Fibroblast of lung (primary cell): ENCODE measurements at regions not wholly inside any gene's neighbourhood (a gene's known extent, or its start where the extent isn't known, plus 50 kb on each side); places are given as distances from the start of the nearest gene placed in this dataset.

ENCODE experiments used
- DNase-seq, 2 donors: peaks; one replicate each; pipeline versions ENCODE4 v3.0.0 to v3.0.0-alpha.2; 2010; ENCODE audit warnings: low read depth in 2 of 2
- H2AFZ ChIP-seq: 2 replicates; pipeline ENCODE4 v1.5.1; 2012; ENCODE audit warnings: low read length, control low read depth, inconsistent platforms
- H3K27ac ChIP-seq: 2 replicates; pipeline ENCODE4 v1.5.1; 2011; ENCODE audit warnings: low read length, control low read depth; ENCODE audit not compliant: insufficient read depth
- H3K27me3 ChIP-seq: 2 replicates; pipeline ENCODE4 v1.5.1; 2011; ENCODE audit warnings: mild to moderate bottlenecking, low read length; ENCODE audit not compliant: control insufficient read depth, insufficient read depth
- H3K36me3 ChIP-seq: 2 replicates; pipeline ENCODE4 v1.5.1; 2011; ENCODE audit warnings: low read length; ENCODE audit not compliant: control insufficient read depth, insufficient read depth
- H3K4me1 ChIP-seq: 2 replicates; pipeline ENCODE4 v1.5.1; 2011; ENCODE audit warnings: low read length; ENCODE audit not compliant: control insufficient read depth, insufficient read depth; ENCODE audit errors: extremely low read depth
- H3K4me2 ChIP-seq: 2 replicates; pipeline ENCODE4 v1.5.1; 2011; ENCODE audit warnings: low read length, control low read depth; ENCODE audit not compliant: insufficient read depth; ENCODE audit errors: extremely low read depth
- H3K4me3 ChIP-seq, 4 experiments: fragments of 200-600 bp in 1 of 4; sonication (generic) in 1 of 4; replicated peaks in 1 of 4; 2 replicates each; pipeline ENCODE4 v1.5.1; 2011 to 2016; ENCODE audit warnings: low read length in 4 of 4, low read depth in 3 of 4, mild to moderate bottlenecking in 3 of 4, control low read depth in 2 of 4, inconsistent platforms in 1 of 4, mixed read lengths in 1 of 4; ENCODE audit not compliant: insufficient read depth in 1 of 4; ENCODE audit errors: control extremely low read depth in 1 of 4
- H3K79me2 ChIP-seq: 2 replicates; pipeline ENCODE4 v1.5.1; 2012; ENCODE audit warnings: mild to moderate bottlenecking, low read length, inconsistent platforms; ENCODE audit not compliant: control insufficient read depth, insufficient read depth
- H3K9ac ChIP-seq: 2 replicates; pipeline ENCODE4 v1.5.1; 2011; ENCODE audit warnings: mild to moderate bottlenecking, low read length, control low read depth; ENCODE audit not compliant: insufficient read depth
- H3K9me3 ChIP-seq: 2 replicates; pipeline ENCODE4 v1.5.1; 2012; ENCODE audit warnings: low read depth, low read length; ENCODE audit not compliant: control insufficient read depth, insufficient read depth
- H4K20me1 ChIP-seq: 2 replicates; pipeline ENCODE4 v1.5.1; 2011; ENCODE audit warnings: low read length; ENCODE audit not compliant: control insufficient read depth, insufficient read depth; ENCODE audit errors: extremely low read depth
- EZH2 ChIP-seq: IDR thresholded peaks from 2 replicates; pipeline ENCODE4 v1.5.1; 2012; ENCODE audit warnings: low read length, control low read depth, mild to moderate bottlenecking; ENCODE audit errors: missing control alignments
- TF ChIP-seq, protein P1 (sequence below), 2 donors: IDR thresholded peaks in 1 of 2; conservative IDR thresholded peaks in 1 of 2; 1 replicate in 1 of 2; 2 replicates in 1 of 2; pipeline ENCODE4 v1.5.1; 2011 to 2012; ENCODE audit warnings: low read length in 2 of 2, control low read depth in 1 of 2, inconsistent platforms in 1 of 2, low read depth in 1 of 2, mild to moderate bottlenecking in 1 of 2

DNA sequence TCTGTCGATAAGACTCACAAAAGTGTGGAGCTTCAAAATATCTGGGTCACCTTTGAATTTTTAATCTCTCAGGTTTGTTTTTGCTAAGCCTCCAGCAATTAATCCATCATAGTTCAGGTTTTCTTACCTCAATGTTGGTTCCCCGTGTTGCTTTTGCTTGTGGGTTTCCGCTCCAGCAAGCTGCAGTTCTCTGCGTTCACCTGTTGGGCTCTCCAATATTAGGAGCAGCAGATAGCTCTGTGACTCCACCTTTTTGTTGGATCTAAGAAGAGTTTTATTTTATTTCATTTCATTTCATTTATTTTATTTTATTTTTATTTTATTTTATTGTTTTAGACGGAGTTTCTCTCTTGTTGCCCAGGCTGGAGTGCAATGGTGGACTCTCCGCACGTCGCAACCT is 335.5 kb downstream of the COL11A1 start:
- Histone ChIP-seq H3K9ac (no peak overlapping the region), H4K20me1 (no peaks in the 10 kb centered on the region), H3K36me3 (no peaks in the 10 kb centered on the region), H3K27ac (no peak overlapping the region), H3K4me2 (no peak overlapping the region), H3K79me2 (no peaks in the 10 kb centered on the region), H3K9me3 (no peaks in the 10 kb centered on the region), H2AFZ (no peak overlapping the region), H3K27me3 (no peaks in the 10 kb centered on the region), H3K4me1 (no peaks in the 10 kb centered on the region), H3K4me3 (no peak overlapping the region)
- DNase-seq: no peak
- TF ChIP-seq, protein P1, sequence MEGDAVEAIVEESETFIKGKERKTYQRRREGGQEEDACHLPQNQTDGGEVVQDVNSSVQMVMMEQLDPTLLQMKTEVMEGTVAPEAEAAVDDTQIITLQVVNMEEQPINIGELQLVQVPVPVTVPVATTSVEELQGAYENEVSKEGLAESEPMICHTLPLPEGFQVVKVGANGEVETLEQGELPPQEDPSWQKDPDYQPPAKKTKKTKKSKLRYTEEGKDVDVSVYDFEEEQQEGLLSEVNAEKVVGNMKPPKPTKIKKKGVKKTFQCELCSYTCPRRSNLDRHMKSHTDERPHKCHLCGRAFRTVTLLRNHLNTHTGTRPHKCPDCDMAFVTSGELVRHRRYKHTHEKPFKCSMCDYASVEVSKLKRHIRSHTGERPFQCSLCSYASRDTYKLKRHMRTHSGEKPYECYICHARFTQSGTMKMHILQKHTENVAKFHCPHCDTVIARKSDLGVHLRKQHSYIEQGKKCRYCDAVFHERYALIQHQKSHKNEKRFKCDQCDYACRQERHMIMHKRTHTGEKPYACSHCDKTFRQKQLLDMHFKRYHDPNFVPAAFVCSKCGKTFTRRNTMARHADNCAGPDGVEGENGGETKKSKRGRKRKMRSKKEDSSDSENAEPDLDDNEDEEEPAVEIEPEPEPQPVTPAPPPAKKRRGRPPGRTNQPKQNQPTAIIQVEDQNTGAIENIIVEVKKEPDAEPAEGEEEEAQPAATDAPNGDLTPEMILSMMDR (conservative IDR thresholded peaks at IDR 0.05 in 1 of 2, IDR thresholded peaks at IDR 0.05 in 1 of 2; ENCODE audit: low read depth in 1 of 2, low read length in 2 of 2): no peak
- no peak for TF ChIP-seq EZH2

DNA sequence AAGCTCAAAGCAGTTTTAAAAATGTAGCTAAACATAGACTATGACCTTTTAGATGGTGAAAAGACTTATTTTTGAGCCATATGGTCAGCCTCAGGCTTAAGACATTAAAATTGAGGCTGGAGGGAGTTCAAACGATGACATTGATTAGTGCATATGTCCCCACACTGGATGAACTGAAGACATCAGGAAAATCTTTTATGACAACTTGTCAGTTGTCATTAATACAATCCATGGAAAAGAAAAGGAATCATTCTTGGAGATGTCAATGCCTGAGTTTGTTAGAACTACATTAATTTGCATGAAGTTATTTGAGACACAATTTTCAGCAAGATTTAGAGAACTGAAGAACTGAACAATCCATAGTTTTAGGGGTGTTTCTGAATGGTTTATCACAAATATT is 349.9 kb downstream of the COL11A1 start:
- H3K36me3 ChIP-seq: no peaks in the 10 kb centered on the region
- no peak overlapping the region for H3K9ac ChIP-seq
- no peaks in the 10 kb centered on the region for H3K9me3 ChIP-seq
- no peak for TF ChIP-seq EZH2
- TF ChIP-seq, protein P1 (conservative IDR thresholded peaks at IDR 0.05 in 1 of 2, IDR thresholded peaks at IDR 0.05 in 1 of 2; ENCODE audit: low read depth in 1 of 2, low read length in 2 of 2): no peak
- no peaks in the 10 kb centered on the region for H3K27me3 ChIP-seq
- no peak overlapping the region for H3K4me3 ChIP-seq
- no peak overlapping the region for H3K27ac ChIP-seq
- DNase-seq: no peak
- H3K4me2 ChIP-seq: no peak overlapping the region
- H3K79me2 ChIP-seq: no peaks in the 10 kb centered on the region
- H4K20me1 ChIP-seq: no peaks in the 10 kb centered on the region
- H2AFZ ChIP-seq: no peak overlapping the region
- no peaks in the 10 kb centered on the region for H3K4me1 ChIP-seq

DNA sequence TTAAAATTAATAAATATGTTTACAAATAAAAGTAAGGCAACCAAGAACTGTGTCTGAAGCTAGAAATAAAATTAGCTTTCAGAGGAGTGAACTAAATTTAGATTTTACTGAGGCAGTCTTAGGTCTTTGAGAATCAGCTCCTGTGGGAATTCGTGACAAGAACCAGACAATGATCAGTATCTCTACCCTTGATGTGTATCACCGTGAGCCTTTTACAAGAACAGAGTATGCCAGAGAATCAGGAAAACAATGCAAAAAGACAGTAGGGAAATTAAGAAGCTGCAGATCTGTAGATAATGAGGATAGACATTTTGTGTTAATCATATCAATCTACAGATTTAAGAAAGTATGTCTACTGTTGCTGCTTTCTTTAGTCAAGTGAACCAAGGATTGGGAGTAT is 351.0 kb downstream of the COL11A1 start:
- TF ChIP-seq, protein P1 (conservative IDR thresholded peaks at IDR 0.05 in 1 of 2, IDR thresholded peaks at IDR 0.05 in 1 of 2; ENCODE audit: low read depth in 1 of 2, low read length in 2 of 2): no peak
- TF ChIP-seq EZH2: no peak
- H3K9ac ChIP-seq: no peak overlapping the region
- DNase-seq: no peak
- H3K9me3 ChIP-seq: no peaks in the 10 kb centered on the region
- H3K4me1 ChIP-seq: no peaks in the 10 kb centered on the region
- H3K27ac ChIP-seq: no peak overlapping the region
- H3K4me3 ChIP-seq: no peak overlapping the region
- no peak overlapping the region for H2AFZ ChIP-seq
- H3K4me2 ChIP-seq: no peak overlapping the region
- H4K20me1 ChIP-seq: no peaks in the 10 kb centered on the region
- H3K27me3 ChIP-seq: no peaks in the 10 kb centered on the region
- H3K79me2 ChIP-seq: no peaks in the 10 kb centered on the region
- H3K36me3 ChIP-seq: no peaks in the 10 kb centered on the region
